ENCODE measurements at regions not wholly inside any gene's neighbourhood (a gene's known extent, or its start where the extent isn't known, plus 50 kb on each side); places are given as distances from the start of the nearest gene placed in this dataset.

DNA sequence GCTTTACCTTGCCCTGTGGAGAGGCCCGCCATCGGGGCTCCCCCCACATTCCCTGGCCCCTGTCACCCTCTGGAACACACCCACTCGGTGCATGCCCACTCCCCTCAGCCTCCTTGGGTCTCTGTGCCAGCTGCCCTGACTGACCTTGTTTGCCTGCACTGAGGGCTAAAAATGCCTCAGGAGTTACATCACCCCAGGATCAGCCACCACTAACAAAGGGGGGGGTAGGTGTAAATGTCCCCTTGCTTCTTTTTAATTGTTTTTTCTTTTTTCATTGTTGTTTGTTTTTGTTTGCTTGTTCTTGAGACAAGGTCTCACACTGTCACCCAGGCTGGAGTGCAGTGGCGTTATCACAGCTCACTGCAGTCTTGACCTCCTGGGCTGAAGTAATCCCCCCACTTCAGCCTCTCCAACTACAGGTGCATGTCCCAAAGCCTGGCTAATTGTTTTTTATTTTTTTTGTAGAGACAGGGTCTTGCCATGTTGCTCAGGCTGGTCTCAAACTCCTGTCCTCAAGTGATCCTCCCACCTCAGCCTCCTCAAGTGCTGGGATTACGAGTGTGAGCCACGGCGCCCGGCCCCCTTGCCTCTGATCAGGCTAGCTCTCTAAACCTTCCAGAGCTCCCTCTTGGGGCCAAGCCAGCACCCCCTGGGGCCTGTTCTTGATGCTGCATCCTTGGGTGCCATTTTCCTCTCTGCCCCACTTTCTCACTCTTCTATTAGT, 297.1 kb downstream of the UQCRFS1 start:
- TF ChIP-seq, protein P1, sequence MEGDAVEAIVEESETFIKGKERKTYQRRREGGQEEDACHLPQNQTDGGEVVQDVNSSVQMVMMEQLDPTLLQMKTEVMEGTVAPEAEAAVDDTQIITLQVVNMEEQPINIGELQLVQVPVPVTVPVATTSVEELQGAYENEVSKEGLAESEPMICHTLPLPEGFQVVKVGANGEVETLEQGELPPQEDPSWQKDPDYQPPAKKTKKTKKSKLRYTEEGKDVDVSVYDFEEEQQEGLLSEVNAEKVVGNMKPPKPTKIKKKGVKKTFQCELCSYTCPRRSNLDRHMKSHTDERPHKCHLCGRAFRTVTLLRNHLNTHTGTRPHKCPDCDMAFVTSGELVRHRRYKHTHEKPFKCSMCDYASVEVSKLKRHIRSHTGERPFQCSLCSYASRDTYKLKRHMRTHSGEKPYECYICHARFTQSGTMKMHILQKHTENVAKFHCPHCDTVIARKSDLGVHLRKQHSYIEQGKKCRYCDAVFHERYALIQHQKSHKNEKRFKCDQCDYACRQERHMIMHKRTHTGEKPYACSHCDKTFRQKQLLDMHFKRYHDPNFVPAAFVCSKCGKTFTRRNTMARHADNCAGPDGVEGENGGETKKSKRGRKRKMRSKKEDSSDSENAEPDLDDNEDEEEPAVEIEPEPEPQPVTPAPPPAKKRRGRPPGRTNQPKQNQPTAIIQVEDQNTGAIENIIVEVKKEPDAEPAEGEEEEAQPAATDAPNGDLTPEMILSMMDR (IDR thresholded peaks at IDR 0.05; ENCODE audit: low read depth, low read length), result no peak
- no peak for TF ChIP-seq POLR2A (IDR thresholded peaks at IDR 0.05; ENCODE audit: extremely low read depth, insufficient read length)
- TF ChIP-seq, protein P2, sequence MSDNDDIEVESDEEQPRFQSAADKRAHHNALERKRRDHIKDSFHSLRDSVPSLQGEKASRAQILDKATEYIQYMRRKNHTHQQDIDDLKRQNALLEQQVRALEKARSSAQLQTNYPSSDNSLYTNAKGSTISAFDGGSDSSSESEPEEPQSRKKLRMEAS (IDR thresholded peaks at IDR 0.05; ENCODE audit: low read depth, low read length), result no peak
